NCI-H1092 treated with DMSO at 0.1 percent for 48 hours (cell line): ENCODE measurements at regions not wholly inside any gene's neighbourhood (a gene's known extent, or its start where the extent isn't known, plus 50 kb on each side); places are given as distances from the start of the nearest gene placed in this dataset.

Experiments used
- DNase-seq: peaks from one replicate; lab custom pipeline; 2025; lab: John Stamatoyannopoulos, UW

GRCh38 chr6:145486306-145486705, 249.0 kb downstream of the EPM2A start:
- no peak for DNase-seq

- DNase-seq: no peak
These were observed 245.7 kb downstream of the EPM2A start for GRCh38 chr6:145489583-145489982.

- no peak for DNase-seq
These were observed 245.3 kb downstream of the EPM2A start for GRCh38 chr6:145490068-145490467.

- no peak for DNase-seq
These were observed 244.2 kb downstream of the EPM2A start for GRCh38 chr6:145491126-145491525.

GRCh38 chr6:145497006-145497405, 238.3 kb downstream of the EPM2A start:
- DNase-seq: no peak

GRCh38 chr6:145498425-145498824, 236.9 kb downstream of the EPM2A start:
- no peak for DNase-seq

- DNase-seq: no peak
These were observed 232.9 kb downstream of the EPM2A start for GRCh38 chr6:145502416-145502815.

GRCh38 chr6:145506136-145506535, 229.2 kb downstream of the EPM2A start:
- DNase-seq: no peak

- DNase-seq: no peak
These were observed 228.8 kb downstream of the EPM2A start for GRCh38 chr6:145506565-145506964.

GRCh38 chr6:145507239-145507638, 228.1 kb downstream of the EPM2A start:
- DNase-seq: no peak

- DNase-seq: no peak
These were observed 227.2 kb downstream of the EPM2A start for GRCh38 chr6:145508107-145508506.

- DNase-seq: no peak
These were observed 217.8 kb downstream of the EPM2A start for GRCh38 chr6:145517492-145517891.

- no peak for DNase-seq
These were observed 210.3 kb downstream of the EPM2A start for GRCh38 chr6:145525038-145525437.

GRCh38 chr6:145529582-145529981, 205.7 kb downstream of the EPM2A start:
- peak; percentile 79 for DNase-seq

GRCh38 chr6:145530454-145530853, 204.9 kb downstream of the EPM2A start:
- DNase-seq: no peak

GRCh38 chr6:145531032-145531431, 204.3 kb downstream of the EPM2A start:
- peak; percentile 67 for DNase-seq

- no peak for DNase-seq
These were observed 203.5 kb downstream of the EPM2A start for GRCh38 chr6:145531822-145532221.

GRCh38 chr6:145532361-145532760, 203.0 kb downstream of the EPM2A start:
- DNase-seq: no peak

GRCh38 chr6:145534989-145535388, 200.3 kb downstream of the EPM2A start:
- DNase-seq: peak; percentile 79

- no peak for DNase-seq
These were observed 196.3 kb downstream of the EPM2A start for GRCh38 chr6:145538989-145539388.

- no peak for DNase-seq
These were observed 195.5 kb downstream of the EPM2A start for GRCh38 chr6:145539831-145540230.

- DNase-seq: no peak
These were observed 194.6 kb downstream of the EPM2A start for GRCh38 chr6:145540741-145541140.

- DNase-seq: no peak
These were observed 191.3 kb downstream of the EPM2A start for GRCh38 chr6:145544041-145544440.

- no peak for DNase-seq
These were observed 190.8 kb downstream of the EPM2A start for GRCh38 chr6:145544514-145544913.

- no peak for DNase-seq
These were observed 189.1 kb downstream of the EPM2A start for GRCh38 chr6:145546265-145546664.
